Activated T-cell treated with anti-CD3 and anti-CD28 coated beads, Interleukin-2, amount 50 U/mL, for 4 hours (primary cell): ENCODE measurements at regions not wholly inside any gene's neighbourhood (a gene's known extent, or its start where the extent isn't known, plus 50 kb on each side); places are given as distances from the start of the nearest gene placed in this dataset.

Source experiments
- ATAC-seq, 2 donors: fragments of 200-7000 bp; cut with Tn5 transposase; one replicate each; pipeline ENCODE4 v1.10.0; 2021
- DNase-seq: peaks from one replicate; pipeline ENCODE4 v3.0.0-alpha.2; 2020
- H3K27me3 Mint-ChIP-seq: one replicate; pipeline ENCODE4 v1.8.0; 2021; ENCODE audit warnings: low read depth, mixed read lengths
- H3K36me3 Mint-ChIP-seq: one replicate; pipeline ENCODE4 v1.8.0; 2022; ENCODE audit warnings: mixed read lengths; ENCODE audit not compliant: insufficient read depth
- H3K4me1 Mint-ChIP-seq: one replicate; pipeline ENCODE4 v1.8.0; 2021; ENCODE audit warnings: low read depth, mixed read lengths
- H3K4me3 Mint-ChIP-seq: one replicate; pipeline ENCODE4 v1.8.0; 2021; ENCODE audit warnings: mild to moderate bottlenecking, moderate library complexity, mixed read lengths
- H3K9me3 Mint-ChIP-seq: one replicate; pipeline ENCODE4 v1.8.0; 2021; ENCODE audit warnings: mixed read lengths

DNA sequence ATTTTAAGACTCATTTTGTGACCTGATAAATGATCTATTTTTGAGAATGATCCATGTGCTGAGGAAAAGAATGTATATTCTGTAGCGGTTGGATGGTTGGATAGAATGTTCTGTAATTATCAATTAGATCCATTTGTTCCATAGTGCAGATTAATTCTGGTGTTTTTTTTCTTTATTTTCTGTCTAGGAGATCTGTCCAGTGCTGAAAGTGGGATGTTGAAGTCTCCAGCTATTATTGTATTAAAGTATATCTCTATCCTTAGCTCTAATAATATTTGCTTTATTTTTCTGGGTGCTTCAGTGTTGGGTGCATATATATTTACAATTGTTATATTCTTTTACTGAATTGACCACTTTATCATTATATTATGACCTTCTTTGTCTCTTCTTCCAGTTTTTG lies 1344.9 kb upstream of the TENM3 start:
- DNase-seq, result no peak
- ATAC-seq, result no peak
- Mint-ChIP-seq H3K4me1 (no peaks in the 10 kb centered on the region), H3K9me3 (peaks cover 18% of the 10 kb centered on the region), H3K27me3 (no peaks in the 10 kb centered on the region), H3K36me3 (no peaks in the 10 kb centered on the region), H3K4me3 (no peak overlapping the region)

DNA sequence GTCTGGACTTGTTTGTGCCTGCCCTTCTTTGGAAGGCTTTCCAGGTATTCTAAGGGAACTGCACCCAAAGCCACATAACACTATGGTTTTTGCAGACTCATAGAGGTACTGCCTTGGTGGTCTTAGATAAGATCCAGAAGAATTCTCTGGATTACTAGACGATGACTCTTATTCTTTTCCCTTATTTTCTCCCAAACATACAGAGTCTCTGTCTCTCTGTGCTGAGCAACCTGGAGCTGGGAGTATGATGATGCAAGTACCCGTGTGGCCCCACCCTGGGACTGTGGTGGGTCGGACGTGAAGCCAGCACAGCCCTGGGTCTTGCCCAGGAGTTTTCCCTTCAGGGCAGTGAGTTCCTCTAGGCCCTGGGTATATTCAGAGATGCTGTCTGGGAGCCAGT lies 1342.4 kb upstream of the TENM3 start:
- Mint-ChIP-seq H3K36me3 (no peaks in the 10 kb centered on the region), H3K9me3 (peaks cover 18% of the 10 kb centered on the region), H3K27me3 (no peaks in the 10 kb centered on the region), H3K4me1 (no peaks in the 10 kb centered on the region), H3K4me3 (no peak overlapping the region)
- DNase-seq, result no peak
- ATAC-seq, result no peak

DNA sequence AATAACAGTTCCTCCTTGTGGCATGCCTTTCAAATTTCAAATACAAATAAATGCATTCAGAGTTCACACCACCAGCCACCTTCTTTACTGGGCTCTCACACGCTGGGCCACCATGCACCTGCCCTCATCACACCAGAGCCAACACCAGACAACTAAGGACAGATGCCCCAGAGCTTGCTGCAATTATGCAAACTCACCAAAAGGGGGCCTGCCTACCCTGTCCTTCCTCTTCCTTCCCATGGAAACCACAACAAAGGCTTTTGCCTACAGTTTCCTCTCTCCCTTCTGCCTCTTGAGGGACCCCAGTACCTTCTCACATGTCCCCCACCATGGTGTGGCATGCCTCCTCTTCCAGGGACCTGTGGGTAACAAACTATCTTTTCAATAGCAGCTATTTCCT lies 1333.9 kb upstream of the TENM3 start:
- Mint-ChIP-seq H3K4me3 (no peak overlapping the region), H3K27me3 (no peaks in the 10 kb centered on the region), H3K4me1 (no peaks in the 10 kb centered on the region), H3K36me3 (no peaks in the 10 kb centered on the region), H3K9me3 (peaks cover 2% of the 10 kb centered on the region)
- DNase-seq (no peak), ATAC-seq (no peak)

DNA sequence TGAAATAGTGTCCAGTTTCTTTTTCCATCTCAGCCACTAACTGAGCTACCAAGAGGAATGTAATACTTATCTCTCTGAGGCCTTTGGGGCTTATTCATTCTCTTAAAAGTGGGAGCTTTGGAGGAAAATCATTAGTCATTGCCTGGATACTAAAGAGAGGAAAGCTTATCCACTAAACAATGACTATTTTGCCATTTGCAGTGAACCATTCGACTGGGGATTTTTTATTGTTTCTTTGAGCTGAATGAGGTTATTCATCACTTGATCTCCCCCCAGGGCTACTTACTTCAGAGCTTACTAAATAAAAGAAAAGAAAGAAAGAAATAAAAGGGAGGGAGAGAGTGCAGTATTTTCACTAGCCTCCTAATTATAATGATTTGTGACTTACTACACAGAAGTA lies 1329.5 kb upstream of the TENM3 start:
- H3K4me3 Mint-ChIP-seq, result no peak overlapping the region
- no peaks in the 10 kb centered on the region for H3K36me3 Mint-ChIP-seq
- DNase-seq, result no peak
- peaks cover 7% of the 10 kb centered on the region for H3K9me3 Mint-ChIP-seq
- no peak for ATAC-seq
- H3K4me1 Mint-ChIP-seq, result no peaks in the 10 kb centered on the region
- no peaks in the 10 kb centered on the region for H3K27me3 Mint-ChIP-seq

DNA sequence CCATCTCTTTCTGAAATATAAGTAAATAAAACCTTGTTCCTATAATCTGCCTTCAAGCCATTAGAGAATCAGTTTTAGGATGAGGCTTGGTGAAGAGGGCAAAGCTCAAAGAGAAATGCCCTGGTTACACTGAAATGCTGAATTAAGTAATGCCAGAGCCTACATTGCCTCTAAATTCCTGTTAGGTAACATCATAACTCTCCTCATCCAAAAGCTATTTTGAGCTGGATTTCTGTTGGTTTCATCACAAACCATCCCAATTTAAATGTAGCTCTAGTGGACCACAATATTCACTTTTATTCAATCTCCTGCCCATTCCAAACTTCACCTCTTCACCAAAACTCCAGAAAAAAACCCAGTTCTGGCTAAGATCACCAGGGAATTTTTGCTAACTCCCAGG lies 1319.7 kb upstream of the TENM3 start:
- Mint-ChIP-seq H3K9me3 (peaks cover 3% of the 10 kb centered on the region), H3K27me3 (no peaks in the 10 kb centered on the region), H3K4me1 (no peaks in the 10 kb centered on the region), H3K36me3 (no peaks in the 10 kb centered on the region), H3K4me3 (no peak overlapping the region)
- ATAC-seq, result no peak
- no peak for DNase-seq

DNA sequence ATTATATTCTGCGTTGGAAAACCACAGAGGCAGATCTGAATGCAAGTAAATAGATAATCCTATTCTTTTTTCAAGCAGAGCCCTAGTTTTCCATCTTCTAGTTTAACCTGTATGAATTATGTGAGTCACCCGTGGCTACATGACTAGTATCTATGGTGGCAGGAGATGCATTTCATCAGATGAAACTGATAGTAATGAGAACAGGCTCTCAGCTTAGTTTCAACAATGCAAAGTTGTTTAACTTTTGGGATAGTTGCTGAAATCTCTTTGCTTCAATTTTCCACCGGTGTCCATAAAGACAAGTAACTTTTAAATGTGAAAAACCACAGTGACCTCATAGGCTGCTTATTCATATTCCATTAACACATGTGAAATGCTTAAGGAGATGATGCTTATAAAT lies 1317.4 kb upstream of the TENM3 start:
- no peak overlapping the region for H3K4me3 Mint-ChIP-seq
- ATAC-seq (no peak), DNase-seq (no peak)

DNA sequence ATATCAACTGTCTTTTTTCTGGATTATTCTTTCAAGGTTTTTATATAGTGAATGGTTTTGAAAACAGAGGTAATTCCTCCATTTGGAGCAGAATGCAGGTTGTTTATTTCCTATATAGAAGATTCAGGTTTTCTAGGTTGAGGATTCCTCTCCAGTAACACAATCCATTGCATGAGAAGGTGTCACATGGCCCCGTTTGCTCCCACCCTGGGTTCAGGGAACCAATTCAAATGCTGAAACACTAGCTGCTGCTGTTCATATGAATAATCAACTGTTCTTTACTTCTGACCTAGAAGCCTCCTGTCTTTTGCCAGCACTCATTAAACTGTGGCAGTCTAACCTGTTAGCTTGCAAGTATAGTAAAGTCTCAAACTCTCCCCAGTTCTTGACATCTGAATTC lies 1316.9 kb upstream of the TENM3 start:
- H3K36me3 Mint-ChIP-seq, result no peaks in the 10 kb centered on the region
- H3K4me1 Mint-ChIP-seq, result no peaks in the 10 kb centered on the region
- ATAC-seq, result no peak

More for the DNA sequence above, 1317.4 kb upstream of the TENM3 start:
- Mint-ChIP-seq H3K4me1 (no peaks in the 10 kb centered on the region), H3K36me3 (no peaks in the 10 kb centered on the region), H3K27me3 (no peaks in the 10 kb centered on the region), H3K9me3 (peaks cover 3% of the 10 kb centered on the region)

DNA sequence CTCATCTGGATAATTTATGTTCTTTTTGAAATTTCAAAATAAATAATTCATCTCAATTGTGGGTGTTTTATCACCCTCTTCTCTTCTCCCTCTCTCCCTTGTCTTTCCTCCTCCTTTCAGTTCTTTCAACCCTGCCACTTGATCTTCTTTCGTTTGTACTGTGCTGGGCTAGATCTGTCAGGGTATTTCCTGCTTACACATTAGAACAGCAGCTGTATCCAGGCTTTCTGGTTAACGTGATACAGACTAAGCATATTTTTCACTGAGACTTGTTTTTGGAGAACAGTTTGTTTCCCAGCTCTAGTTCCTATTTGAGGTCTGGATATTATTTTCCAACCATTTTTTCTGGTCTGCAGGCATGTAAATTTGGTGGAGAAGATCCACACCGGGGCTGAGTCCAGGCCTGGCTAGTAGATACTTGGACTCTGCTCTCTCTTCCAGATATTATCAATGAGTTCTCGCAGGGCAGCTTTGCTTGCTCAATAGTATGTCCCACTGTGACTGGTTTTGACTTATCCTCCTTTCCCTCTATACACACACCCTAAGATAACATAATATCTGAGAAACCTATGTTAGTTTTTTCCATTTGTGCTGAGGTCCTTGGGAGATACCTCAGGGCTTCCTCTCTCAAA lies 1310.7 kb upstream of the TENM3 start:
- no peak for DNase-seq
- Mint-ChIP-seq H3K4me3 (no peak overlapping the region), H3K27me3 (no peaks in the 10 kb centered on the region), H3K36me3 (no peaks in the 10 kb centered on the region), H3K9me3 (peaks cover 6% of the 10 kb centered on the region), H3K4me1 (no peaks in the 10 kb centered on the region)
- ATAC-seq, result no peak

More for the DNA sequence above, 1316.9 kb upstream of the TENM3 start:
- H3K4me3 Mint-ChIP-seq, result no peak overlapping the region
- no peak for DNase-seq
- peaks cover 3% of the 10 kb centered on the region for H3K9me3 Mint-ChIP-seq
- no peaks in the 10 kb centered on the region for H3K27me3 Mint-ChIP-seq

DNA sequence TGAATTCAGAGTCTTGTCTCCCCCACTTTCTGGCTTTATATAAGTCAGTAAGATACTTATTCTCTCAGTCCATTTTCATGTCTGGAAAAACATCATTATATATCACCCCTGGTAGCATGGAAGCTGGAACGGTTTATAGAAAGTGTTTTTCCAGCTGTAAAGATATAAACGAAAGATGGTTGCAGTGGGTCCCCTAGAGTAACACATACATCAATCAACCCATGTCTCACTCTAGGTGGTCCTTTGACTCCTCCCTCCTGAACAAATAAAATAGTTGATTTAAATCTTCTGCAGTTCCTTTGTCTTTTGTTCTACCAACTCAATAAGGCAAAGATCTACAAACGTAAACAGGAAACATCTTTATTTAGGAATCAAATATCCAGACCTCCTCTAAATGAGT lies 1306.1 kb upstream of the TENM3 start:
- Mint-ChIP-seq H3K9me3 (peaks cover 10% of the 10 kb centered on the region), H3K36me3 (no peaks in the 10 kb centered on the region), H3K4me3 (no peak overlapping the region), H3K4me1 (no peaks in the 10 kb centered on the region), H3K27me3 (no peaks in the 10 kb centered on the region)
- ATAC-seq (no peak), DNase-seq (no peak)

DNA sequence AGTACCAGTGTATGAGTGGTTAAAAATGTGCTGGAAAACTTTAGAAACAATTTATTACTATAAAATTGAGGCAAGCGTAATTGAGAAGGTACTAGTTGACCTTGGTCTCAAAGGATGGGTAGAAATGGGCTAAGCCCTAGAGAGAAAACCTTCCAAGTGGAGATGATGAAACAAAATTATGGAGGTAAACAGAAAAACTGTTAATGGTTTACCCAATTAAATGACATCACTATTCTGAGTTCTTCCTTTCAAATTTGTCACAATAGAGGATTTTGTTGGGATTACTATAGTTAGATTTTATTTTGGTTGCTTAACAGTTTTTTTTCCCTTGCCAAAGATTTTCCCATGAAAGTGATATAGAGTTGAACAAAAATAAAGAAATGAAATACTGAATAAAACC lies 1302.5 kb upstream of the TENM3 start:
- Mint-ChIP-seq H3K4me3 (no peak overlapping the region), H3K9me3 (peaks cover 10% of the 10 kb centered on the region), H3K27me3 (no peaks in the 10 kb centered on the region), H3K4me1 (no peaks in the 10 kb centered on the region), H3K36me3 (no peaks in the 10 kb centered on the region)
- ATAC-seq (no peak), DNase-seq (no peak)

DNA sequence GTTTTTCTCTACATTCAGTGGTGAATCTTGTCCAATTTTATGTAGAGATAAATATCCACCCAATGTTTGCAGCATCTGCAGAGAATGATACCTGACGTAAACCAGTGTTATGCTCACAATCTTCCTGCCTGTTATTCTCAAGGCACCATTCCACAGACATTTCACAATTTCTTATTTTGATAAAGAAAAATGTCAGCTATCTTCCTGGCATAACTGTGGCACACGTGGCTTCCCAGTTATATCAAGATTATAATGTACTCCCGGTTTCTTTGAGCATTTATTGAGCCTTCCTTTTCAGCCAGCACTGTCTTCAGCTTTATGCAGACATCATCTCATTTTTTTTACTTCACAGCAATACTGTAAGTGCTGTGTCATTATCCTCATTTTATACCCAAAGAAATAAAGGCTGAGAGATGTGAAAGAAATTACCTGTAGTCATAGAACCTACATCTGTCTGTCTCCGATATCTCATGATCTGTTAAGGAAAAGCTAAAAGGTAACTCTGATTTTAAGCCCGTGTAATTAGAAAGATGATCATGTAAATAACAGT lies 1300.8 kb upstream of the TENM3 start:
- ATAC-seq (no peak), DNase-seq (no peak)
- Mint-ChIP-seq H3K27me3 (no peaks in the 10 kb centered on the region), H3K4me3 (no peak overlapping the region), H3K4me1 (no peaks in the 10 kb centered on the region), H3K9me3 (peaks cover 4% of the 10 kb centered on the region), H3K36me3 (no peaks in the 10 kb centered on the region)

DNA sequence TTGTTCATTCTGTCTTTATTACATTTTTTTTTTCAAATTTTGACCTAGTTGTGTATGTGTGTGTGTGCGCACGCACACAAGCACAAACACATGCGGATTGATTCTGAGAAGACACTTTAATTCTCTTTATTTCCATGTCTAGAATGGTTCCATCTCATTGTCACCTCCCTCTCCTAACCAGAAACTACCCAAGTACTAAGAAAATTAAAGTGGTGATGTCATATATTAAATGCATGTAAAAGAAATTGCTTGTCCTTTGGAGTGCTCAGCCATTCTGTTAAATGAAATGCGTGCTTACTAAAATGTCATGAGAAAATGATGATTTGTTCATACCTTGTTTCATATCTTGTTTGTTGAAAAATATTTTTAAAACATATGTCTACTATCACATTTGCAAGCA lies 1297.0 kb upstream of the TENM3 start:
- DNase-seq (no peak), ATAC-seq (no peak)
- no peaks in the 10 kb centered on the region for H3K4me1 Mint-ChIP-seq
- no peaks in the 10 kb centered on the region for H3K36me3 Mint-ChIP-seq
- no peaks in the 10 kb centered on the region for H3K27me3 Mint-ChIP-seq
- H3K9me3 Mint-ChIP-seq, result no peaks in the 10 kb centered on the region
- H3K4me3 Mint-ChIP-seq, result no peak overlapping the region

DNA sequence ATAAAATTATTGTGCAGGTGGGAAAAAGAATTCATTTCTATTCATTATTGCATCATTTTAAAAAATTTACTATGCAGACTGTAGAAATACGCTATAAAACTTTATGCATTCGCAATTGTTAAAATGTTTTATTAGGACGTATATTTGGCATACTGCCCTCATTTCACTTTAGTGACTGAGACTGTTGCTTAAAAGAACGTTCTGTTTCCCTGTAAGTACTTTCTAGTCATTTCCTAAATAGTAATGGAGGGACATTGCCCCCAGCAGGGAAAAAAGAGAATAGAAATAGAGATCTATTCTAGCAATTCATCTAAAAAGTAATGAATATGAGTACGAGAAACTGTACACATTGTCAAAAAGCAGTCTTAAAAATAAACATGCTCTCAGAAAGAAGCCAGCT lies 1295.8 kb upstream of the TENM3 start:
- no peak for ATAC-seq
- no peak for DNase-seq
- Mint-ChIP-seq H3K27me3 (no peaks in the 10 kb centered on the region), H3K4me3 (no peak overlapping the region), H3K36me3 (no peaks in the 10 kb centered on the region), H3K4me1 (no peaks in the 10 kb centered on the region), H3K9me3 (no peaks in the 10 kb centered on the region)

DNA sequence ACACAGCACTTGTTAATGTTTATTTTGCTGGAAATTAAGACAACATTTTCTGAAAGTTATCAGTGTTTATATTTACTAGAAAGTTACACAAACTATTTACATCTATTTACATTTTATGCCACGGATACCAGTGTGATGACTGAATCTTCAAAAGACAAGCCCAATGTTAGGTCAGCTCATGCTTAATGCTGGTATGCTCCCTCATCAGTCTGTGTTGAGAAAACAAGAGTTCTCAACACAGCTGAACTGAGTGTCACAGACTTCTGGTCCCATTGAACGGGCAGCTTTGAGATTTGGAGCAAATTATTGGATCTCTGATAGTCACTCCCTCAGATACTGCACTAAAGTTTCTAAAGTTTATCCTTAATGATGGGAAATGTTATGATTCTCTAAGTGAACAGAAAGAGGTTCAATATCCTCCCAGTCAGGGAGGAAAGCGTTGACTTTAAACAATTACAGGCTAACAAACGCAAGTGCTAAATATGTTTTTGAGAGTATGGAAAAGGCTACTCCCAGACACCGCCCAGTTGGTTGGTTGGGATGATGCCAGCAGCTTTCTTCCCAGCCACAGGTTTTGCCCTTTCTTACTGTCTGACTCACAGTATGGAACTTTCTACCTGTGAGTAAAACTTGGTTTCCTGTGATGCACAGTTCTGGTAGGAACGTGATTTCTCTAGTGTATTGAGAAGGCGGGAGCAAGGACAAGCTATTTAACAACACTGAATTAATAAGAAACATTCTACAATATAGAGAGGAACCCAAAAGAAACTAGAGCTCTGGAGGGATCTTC lies 1293.6 kb upstream of the TENM3 start:
- no peak overlapping the region for H3K4me3 Mint-ChIP-seq
- no peaks in the 10 kb centered on the region for H3K9me3 Mint-ChIP-seq
- no peaks in the 10 kb centered on the region for H3K36me3 Mint-ChIP-seq
- DNase-seq, result no peak
- ATAC-seq, result no peak
- no peaks in the 10 kb centered on the region for H3K27me3 Mint-ChIP-seq
- no peaks in the 10 kb centered on the region for H3K4me1 Mint-ChIP-seq

DNA sequence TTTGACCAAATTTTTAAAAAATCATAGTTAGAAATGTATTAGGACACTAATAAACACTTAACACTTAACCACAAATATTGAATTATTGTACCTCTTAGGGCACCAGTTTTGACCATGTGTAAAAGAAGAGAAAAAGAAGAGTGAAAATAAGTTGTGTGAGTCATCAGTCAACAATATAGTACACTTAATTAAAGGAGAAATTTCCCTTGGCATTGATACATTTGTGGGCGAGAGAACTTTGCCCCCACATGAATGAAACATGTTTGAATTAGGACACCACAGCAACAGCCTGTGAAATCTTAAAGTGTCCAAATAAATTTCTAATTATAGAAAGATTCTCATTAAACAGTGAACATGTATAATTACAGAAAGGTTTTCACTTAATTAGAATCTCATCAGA lies 1292.8 kb upstream of the TENM3 start:
- Mint-ChIP-seq H3K36me3 (no peaks in the 10 kb centered on the region), H3K4me3 (no peak overlapping the region), H3K9me3 (no peaks in the 10 kb centered on the region), H3K27me3 (no peaks in the 10 kb centered on the region), H3K4me1 (no peaks in the 10 kb centered on the region)
- no peak for ATAC-seq
- no peak for DNase-seq
